ENCODE measurements at regions not wholly inside any gene's neighbourhood (a gene's known extent, or its start where the extent isn't known, plus 50 kb on each side); places are given as distances from the start of the nearest gene placed in this dataset.

DNA sequence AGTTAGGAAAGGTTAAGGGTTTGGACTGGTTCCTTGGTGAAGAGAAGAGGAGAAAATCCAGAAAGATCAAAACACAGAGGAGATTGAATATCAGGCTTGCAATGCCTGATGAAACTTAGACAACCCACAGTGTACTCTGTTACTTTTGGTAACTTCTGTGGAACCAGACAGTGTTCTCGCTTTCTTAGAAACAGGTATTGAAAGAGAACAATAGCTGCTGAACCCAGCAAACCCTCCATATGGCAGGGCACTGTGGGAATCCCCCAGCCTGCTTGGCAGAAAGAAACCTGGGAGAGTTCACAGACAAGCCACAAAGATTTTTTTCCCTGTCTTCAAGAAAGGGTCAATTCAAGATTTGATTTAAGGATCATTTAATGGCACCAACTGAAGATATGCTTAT lies 342.8 kb downstream of the FOXA2 start:
- Mint-ChIP-seq H3K4me1 (peaks cover 5% of the 10 kb centered on the region; the same call in 1 of the 2 replicates), H3K36me3 (no peaks in the 10 kb centered on the region), H3K9me3 (no peaks in the 10 kb centered on the region), H3K4me3 (no peak overlapping the region), H3K27ac (no peak overlapping the region), H3K27me3 (ENCODE audit: low read depth) (no peaks in the 10 kb centered on the region; the same call in 1 of the 2 replicates)
- ATAC-seq (no peak), DNase-seq (ENCODE audit: low spot score) (no peak)
- ChIA-PET CTCF (no interaction called here), POLR2A (no interaction called here)
- TF ChIP-seq, protein P1, sequence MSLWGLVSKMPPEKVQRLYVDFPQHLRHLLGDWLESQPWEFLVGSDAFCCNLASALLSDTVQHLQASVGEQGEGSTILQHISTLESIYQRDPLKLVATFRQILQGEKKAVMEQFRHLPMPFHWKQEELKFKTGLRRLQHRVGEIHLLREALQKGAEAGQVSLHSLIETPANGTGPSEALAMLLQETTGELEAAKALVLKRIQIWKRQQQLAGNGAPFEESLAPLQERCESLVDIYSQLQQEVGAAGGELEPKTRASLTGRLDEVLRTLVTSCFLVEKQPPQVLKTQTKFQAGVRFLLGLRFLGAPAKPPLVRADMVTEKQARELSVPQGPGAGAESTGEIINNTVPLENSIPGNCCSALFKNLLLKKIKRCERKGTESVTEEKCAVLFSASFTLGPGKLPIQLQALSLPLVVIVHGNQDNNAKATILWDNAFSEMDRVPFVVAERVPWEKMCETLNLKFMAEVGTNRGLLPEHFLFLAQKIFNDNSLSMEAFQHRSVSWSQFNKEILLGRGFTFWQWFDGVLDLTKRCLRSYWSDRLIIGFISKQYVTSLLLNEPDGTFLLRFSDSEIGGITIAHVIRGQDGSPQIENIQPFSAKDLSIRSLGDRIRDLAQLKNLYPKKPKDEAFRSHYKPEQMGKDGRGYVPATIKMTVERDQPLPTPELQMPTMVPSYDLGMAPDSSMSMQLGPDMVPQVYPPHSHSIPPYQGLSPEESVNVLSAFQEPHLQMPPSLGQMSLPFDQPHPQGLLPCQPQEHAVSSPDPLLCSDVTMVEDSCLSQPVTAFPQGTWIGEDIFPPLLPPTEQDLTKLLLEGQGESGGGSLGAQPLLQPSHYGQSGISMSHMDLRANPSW (CRISPR knock-in tag; conservative IDR thresholded peaks at IDR 0.05; ENCODE audit: low read depth): no peak
- TF ChIP-seq ZNF396 (CRISPR knock-in tag; IDR thresholded peaks at IDR 0.05; ENCODE audit: borderline replicate concordance): no peak
- no peak for TF ChIP-seq ATF1 (CRISPR knock-in tag; IDR thresholded peaks at IDR 0.05)
- no peak for TF ChIP-seq MXD4 (CRISPR knock-in tag; IDR thresholded peaks at IDR 0.05; ENCODE audit: borderline replicate concordance)
- TF ChIP-seq, protein P2, sequence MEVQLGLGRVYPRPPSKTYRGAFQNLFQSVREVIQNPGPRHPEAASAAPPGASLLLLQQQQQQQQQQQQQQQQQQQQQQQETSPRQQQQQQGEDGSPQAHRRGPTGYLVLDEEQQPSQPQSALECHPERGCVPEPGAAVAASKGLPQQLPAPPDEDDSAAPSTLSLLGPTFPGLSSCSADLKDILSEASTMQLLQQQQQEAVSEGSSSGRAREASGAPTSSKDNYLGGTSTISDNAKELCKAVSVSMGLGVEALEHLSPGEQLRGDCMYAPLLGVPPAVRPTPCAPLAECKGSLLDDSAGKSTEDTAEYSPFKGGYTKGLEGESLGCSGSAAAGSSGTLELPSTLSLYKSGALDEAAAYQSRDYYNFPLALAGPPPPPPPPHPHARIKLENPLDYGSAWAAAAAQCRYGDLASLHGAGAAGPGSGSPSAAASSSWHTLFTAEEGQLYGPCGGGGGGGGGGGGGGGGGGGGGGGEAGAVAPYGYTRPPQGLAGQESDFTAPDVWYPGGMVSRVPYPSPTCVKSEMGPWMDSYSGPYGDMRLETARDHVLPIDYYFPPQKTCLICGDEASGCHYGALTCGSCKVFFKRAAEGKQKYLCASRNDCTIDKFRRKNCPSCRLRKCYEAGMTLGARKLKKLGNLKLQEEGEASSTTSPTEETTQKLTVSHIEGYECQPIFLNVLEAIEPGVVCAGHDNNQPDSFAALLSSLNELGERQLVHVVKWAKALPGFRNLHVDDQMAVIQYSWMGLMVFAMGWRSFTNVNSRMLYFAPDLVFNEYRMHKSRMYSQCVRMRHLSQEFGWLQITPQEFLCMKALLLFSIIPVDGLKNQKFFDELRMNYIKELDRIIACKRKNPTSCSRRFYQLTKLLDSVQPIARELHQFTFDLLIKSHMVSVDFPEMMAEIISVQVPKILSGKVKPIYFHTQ (CRISPR knock-in tag; IDR thresholded peaks at IDR 0.05): no peak
- no peak for TF ChIP-seq ZNF232 (CRISPR knock-in tag; IDR thresholded peaks at IDR 0.05)
- TF ChIP-seq, protein P3, sequence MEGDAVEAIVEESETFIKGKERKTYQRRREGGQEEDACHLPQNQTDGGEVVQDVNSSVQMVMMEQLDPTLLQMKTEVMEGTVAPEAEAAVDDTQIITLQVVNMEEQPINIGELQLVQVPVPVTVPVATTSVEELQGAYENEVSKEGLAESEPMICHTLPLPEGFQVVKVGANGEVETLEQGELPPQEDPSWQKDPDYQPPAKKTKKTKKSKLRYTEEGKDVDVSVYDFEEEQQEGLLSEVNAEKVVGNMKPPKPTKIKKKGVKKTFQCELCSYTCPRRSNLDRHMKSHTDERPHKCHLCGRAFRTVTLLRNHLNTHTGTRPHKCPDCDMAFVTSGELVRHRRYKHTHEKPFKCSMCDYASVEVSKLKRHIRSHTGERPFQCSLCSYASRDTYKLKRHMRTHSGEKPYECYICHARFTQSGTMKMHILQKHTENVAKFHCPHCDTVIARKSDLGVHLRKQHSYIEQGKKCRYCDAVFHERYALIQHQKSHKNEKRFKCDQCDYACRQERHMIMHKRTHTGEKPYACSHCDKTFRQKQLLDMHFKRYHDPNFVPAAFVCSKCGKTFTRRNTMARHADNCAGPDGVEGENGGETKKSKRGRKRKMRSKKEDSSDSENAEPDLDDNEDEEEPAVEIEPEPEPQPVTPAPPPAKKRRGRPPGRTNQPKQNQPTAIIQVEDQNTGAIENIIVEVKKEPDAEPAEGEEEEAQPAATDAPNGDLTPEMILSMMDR (IDR thresholded peaks at IDR 0.05): no peak
- no peak for TF ChIP-seq FOXP1 (CRISPR knock-in tag; IDR thresholded peaks at IDR 0.05; ENCODE audit: borderline replicate concordance)
- no peak for TF ChIP-seq SMAD4 (CRISPR knock-in tag; IDR thresholded peaks at IDR 0.05)
- no peak for TF ChIP-seq NFE2L1 (CRISPR knock-in tag; IDR thresholded peaks at IDR 0.05)
- TF ChIP-seq, protein P4, sequence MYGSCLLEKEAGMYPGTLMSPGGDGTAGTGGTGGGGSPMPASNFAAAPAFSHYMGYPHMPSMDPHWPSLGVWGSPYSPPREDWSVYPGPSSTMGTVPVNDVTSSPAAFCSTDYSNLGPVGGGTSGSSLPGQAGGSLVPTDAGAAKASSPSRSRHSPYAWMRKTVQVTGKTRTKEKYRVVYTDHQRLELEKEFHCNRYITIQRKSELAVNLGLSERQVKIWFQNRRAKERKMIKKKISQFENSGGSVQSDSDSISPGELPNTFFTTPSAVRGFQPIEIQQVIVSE (CRISPR knock-in tag; IDR thresholded peaks at IDR 0.05; ENCODE audit: borderline replicate concordance): no peak
- TF ChIP-seq, protein P5, sequence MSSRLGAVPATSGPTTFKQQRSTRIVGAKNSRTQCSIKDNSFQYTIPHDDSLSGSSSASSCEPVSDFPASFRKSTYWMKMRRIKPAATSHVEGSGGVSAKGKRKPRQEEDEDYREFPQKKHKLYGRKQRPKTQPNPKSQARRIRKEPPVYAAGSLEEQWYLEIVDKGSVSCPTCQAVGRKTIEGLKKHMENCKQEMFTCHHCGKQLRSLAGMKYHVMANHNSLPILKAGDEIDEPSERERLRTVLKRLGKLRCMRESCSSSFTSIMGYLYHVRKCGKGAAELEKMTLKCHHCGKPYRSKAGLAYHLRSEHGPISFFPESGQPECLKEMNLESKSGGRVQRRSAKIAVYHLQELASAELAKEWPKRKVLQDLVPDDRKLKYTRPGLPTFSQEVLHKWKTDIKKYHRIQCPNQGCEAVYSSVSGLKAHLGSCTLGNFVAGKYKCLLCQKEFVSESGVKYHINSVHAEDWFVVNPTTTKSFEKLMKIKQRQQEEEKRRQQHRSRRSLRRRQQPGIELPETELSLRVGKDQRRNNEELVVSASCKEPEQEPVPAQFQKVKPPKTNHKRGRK (CRISPR knock-in tag; IDR thresholded peaks at IDR 0.05; ENCODE audit: borderline replicate concordance): no peak
- no peak for TF ChIP-seq GTF2I (CRISPR knock-in tag; conservative IDR thresholded peaks at IDR 0.05)
- TF ChIP-seq, protein P6, sequence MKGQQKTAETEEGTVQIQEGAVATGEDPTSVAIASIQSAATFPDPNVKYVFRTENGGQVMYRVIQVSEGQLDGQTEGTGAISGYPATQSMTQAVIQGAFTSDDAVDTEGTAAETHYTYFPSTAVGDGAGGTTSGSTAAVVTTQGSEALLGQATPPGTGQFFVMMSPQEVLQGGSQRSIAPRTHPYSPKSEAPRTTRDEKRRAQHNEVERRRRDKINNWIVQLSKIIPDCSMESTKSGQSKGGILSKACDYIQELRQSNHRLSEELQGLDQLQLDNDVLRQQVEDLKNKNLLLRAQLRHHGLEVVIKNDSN (CRISPR knock-in tag; IDR thresholded peaks at IDR 0.05): no peak
- TF ChIP-seq ZNF263 (CRISPR knock-in tag; IDR thresholded peaks at IDR 0.05; ENCODE audit: low read depth): no peak
- no peak for TF ChIP-seq NR3C1 (CRISPR knock-in tag; conservative IDR thresholded peaks at IDR 0.05; ENCODE audit: low read depth)
- TF ChIP-seq, protein P7, sequence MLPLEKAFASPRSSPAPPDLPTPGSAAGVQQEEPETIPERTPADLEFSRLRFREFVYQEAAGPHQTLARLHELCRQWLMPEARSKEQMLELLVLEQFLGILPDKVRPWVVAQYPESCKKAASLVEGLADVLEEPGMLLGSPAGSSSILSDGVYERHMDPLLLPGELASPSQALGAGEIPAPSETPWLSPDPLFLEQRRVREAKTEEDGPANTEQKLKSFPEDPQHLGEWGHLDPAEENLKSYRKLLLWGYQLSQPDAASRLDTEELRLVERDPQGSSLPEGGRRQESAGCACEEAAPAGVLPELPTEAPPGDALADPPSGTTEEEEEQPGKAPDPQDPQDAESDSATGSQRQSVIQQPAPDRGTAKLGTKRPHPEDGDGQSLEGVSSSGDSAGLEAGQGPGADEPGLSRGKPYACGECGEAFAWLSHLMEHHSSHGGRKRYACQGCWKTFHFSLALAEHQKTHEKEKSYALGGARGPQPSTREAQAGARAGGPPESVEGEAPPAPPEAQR (CRISPR knock-in tag; IDR thresholded peaks at IDR 0.05): no peak
- TF ChIP-seq CREM (CRISPR knock-in tag; IDR thresholded peaks at IDR 0.05): no peak
- no peak for TF ChIP-seq ZNF121 (CRISPR knock-in tag; IDR thresholded peaks at IDR 0.05)
- TF ChIP-seq, protein P8, sequence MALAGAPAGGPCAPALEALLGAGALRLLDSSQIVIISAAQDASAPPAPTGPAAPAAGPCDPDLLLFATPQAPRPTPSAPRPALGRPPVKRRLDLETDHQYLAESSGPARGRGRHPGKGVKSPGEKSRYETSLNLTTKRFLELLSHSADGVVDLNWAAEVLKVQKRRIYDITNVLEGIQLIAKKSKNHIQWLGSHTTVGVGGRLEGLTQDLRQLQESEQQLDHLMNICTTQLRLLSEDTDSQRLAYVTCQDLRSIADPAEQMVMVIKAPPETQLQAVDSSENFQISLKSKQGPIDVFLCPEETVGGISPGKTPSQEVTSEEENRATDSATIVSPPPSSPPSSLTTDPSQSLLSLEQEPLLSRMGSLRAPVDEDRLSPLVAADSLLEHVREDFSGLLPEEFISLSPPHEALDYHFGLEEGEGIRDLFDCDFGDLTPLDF (CRISPR knock-in tag; IDR thresholded peaks at IDR 0.05): no peak
